WTC11 (cell line): ENCODE measurements at regions not wholly inside any gene's neighbourhood (a gene's known extent, or its start where the extent isn't known, plus 50 kb on each side); places are given as distances from the start of the nearest gene placed in this dataset.

Experiments
- ATAC-seq: fragments of 200-7000 bp; cut with Tn5 transposase; 2 replicates; pipeline ENCODE4 v1.10.0; 2021; ENCODE audit warnings: mild to moderate bottlenecking, moderate library complexity
- CTCF ChIA-PET: fragments of 300-600 bp; sonication (Branson Sonifier 250); formaldehyde crosslinking; loops from one replicate; lab custom pipeline; 2021; ENCODE audit warnings: antibody characterized with exemption; lab: Charles Lee
- POLR2A ChIA-PET: fragments of 350-600 bp; sonication (Branson Sonifier 250); formaldehyde crosslinking; loops from one replicate; lab custom pipeline; 2021; ENCODE audit warnings: antibody characterized with exemption; lab: Charles Lee
- DNase-seq: peaks from one replicate; pipeline ENCODE4 v3.0.0; 2021; ENCODE audit warnings: low spot score
- H3K27ac Mint-ChIP-seq: 2 replicates; pipeline ENCODE4 v1.8.0; 2021; ENCODE audit warnings: mixed read lengths
- H3K27me3 Mint-ChIP-seq: 2 replicates; pipeline ENCODE4 v1.8.0; 2021; ENCODE audit warnings: low read depth, mild to moderate bottlenecking, moderate library complexity, mixed read lengths
- H3K36me3 Mint-ChIP-seq: 2 replicates; pipeline ENCODE4 v1.8.0; 2021; ENCODE audit warnings: mixed read lengths
- H3K4me1 Mint-ChIP-seq: 2 replicates; pipeline ENCODE4 v1.8.0; 2022; ENCODE audit warnings: mixed read lengths
- H3K4me3 Mint-ChIP-seq: 2 replicates; pipeline ENCODE4 v1.8.0; 2021; ENCODE audit warnings: mild to moderate bottlenecking, moderate library complexity, mixed read lengths
- H3K9me3 Mint-ChIP-seq: 2 replicates; pipeline ENCODE4 v1.8.0; 2021; ENCODE audit warnings: mixed read lengths
- ATF1 ChIP-seq: sonication (generic); formaldehyde crosslinking; IDR thresholded peaks from 2 replicates; pipeline ENCODE4 v1.8.1; 2023; ENCODE audit warnings: mild to moderate bottlenecking, moderate library complexity, missing genetic modification reagents
- ATF6 ChIP-seq: sonication (generic); formaldehyde crosslinking; IDR thresholded peaks from 2 replicates; pipeline ENCODE4 v1.8.1; 2023; ENCODE audit warnings: mild to moderate bottlenecking, missing genetic modification reagents
- CBFB ChIP-seq: sonication (generic); formaldehyde crosslinking; IDR thresholded peaks from 2 replicates; pipeline ENCODE4 v1.8.1; 2022; ENCODE audit warnings: mild to moderate bottlenecking, low read depth, missing genetic modification reagents
- CTCF ChIP-seq: fragments of 200-600 bp; IDR thresholded peaks from 2 replicates; pipeline ENCODE4 v1.8.0; 2022; ENCODE audit warnings: antibody characterized with exemption
- ESRRA ChIP-seq: sonication (generic); formaldehyde crosslinking; IDR thresholded peaks from 2 replicates; pipeline ENCODE4 v1.8.1; 2022; ENCODE audit warnings: mild to moderate bottlenecking, missing genetic modification reagents, borderline replicate concordance
- IRF2 ChIP-seq: sonication (generic); formaldehyde crosslinking; IDR thresholded peaks from 2 replicates; pipeline ENCODE4 v1.8.0; 2022; ENCODE audit warnings: low read depth, missing genetic modification reagents, borderline replicate concordance
- JAZF1 ChIP-seq: fragments of 250-450 bp; sonication (Bioruptor Pico); IDR thresholded peaks from 2 replicates; pipeline ENCODE4 v1.9.0; 2021; ENCODE audit warnings: moderate library complexity, mild to moderate bottlenecking, inconsistent platforms
- JUN ChIP-seq: sonication (generic); formaldehyde crosslinking; IDR thresholded peaks from 2 replicates; pipeline ENCODE4 v1.8.0; 2023; ENCODE audit warnings: mild to moderate bottlenecking, missing genetic modification reagents
- KAT7 ChIP-seq: sonication (generic); formaldehyde crosslinking; IDR thresholded peaks from 2 replicates; pipeline ENCODE4 v1.8.1; 2023; ENCODE audit warnings: missing genetic modification reagents, mild to moderate bottlenecking, borderline replicate concordance
- MAX ChIP-seq: sonication (generic); formaldehyde crosslinking; IDR thresholded peaks from 2 replicates; pipeline ENCODE4 v1.8.0; 2022; ENCODE audit warnings: mild to moderate bottlenecking, missing genetic modification reagents
- MLX ChIP-seq: sonication (generic); formaldehyde crosslinking; IDR thresholded peaks from 2 replicates; pipeline ENCODE4 v1.8.1; 2023; ENCODE audit warnings: mild to moderate bottlenecking, missing genetic modification reagents, moderate library complexity
- MYBL2 ChIP-seq: sonication (generic); formaldehyde crosslinking; IDR thresholded peaks from 2 replicates; pipeline ENCODE4 v1.8.1; 2023; ENCODE audit warnings: mild to moderate bottlenecking, moderate library complexity, missing genetic modification reagents
- NFE2L1 ChIP-seq: sonication (generic); formaldehyde crosslinking; IDR thresholded peaks from 2 replicates; pipeline ENCODE4 v1.8.1; 2023; ENCODE audit warnings: missing genetic modification reagents
- PREB ChIP-seq: sonication (generic); formaldehyde crosslinking; IDR thresholded peaks from 2 replicates; pipeline ENCODE4 v1.8.1; 2022; ENCODE audit warnings: mild to moderate bottlenecking, missing genetic modification reagents, moderate library complexity, borderline replicate concordance
- PRRX2 ChIP-seq: fragments of 250-450 bp; sonication (Bioruptor Pico); IDR thresholded peaks from 2 replicates; pipeline ENCODE4 v1.8.0; 2021; ENCODE audit warnings: mild to moderate bottlenecking
- RORB ChIP-seq: fragments of 250-450 bp; sonication (Bioruptor Pico); IDR thresholded peaks from 2 replicates; pipeline ENCODE4 v1.9.0; 2021; ENCODE audit warnings: mild to moderate bottlenecking
- SMAD3 ChIP-seq: sonication (generic); formaldehyde crosslinking; IDR thresholded peaks from 2 replicates; pipeline ENCODE4 v1.8.0; 2022; ENCODE audit warnings: missing genetic modification reagents, mild to moderate bottlenecking, borderline replicate concordance
- SMAD4 ChIP-seq: sonication (generic); formaldehyde crosslinking; IDR thresholded peaks from 2 replicates; pipeline ENCODE4 v1.8.0; 2022; ENCODE audit warnings: mild to moderate bottlenecking, missing genetic modification reagents
- SOX15 ChIP-seq: fragments of 250-450 bp; sonication (Bioruptor Pico); IDR thresholded peaks from 2 replicates; pipeline ENCODE4 v1.9.0; 2021; ENCODE audit warnings: mild to moderate bottlenecking
- TEAD1 ChIP-seq: sonication (generic); formaldehyde crosslinking; IDR thresholded peaks from 2 replicates; pipeline ENCODE4 v1.8.0; 2022; ENCODE audit warnings: mild to moderate bottlenecking, missing genetic modification reagents
- ZBTB21 ChIP-seq: sonication (generic); formaldehyde crosslinking; IDR thresholded peaks from 2 replicates; pipeline ENCODE4 v1.8.1; 2023; ENCODE audit warnings: mild to moderate bottlenecking, missing genetic modification reagents, borderline replicate concordance
- ZMAT4 ChIP-seq: fragments of 250-450 bp; sonication (Bioruptor Pico); IDR thresholded peaks from 2 replicates; pipeline ENCODE4 v1.9.0; 2021; ENCODE audit warnings: mild to moderate bottlenecking
- ZNF138 ChIP-seq: sonication (generic); formaldehyde crosslinking; conservative IDR thresholded peaks from 2 replicates; pipeline ENCODE4 v1.8.1; 2022; ENCODE audit warnings: mild to moderate bottlenecking, moderate library complexity, missing genetic modification reagents
- ZNF396 ChIP-seq: fragments of 250-450 bp; sonication (Bioruptor Pico); IDR thresholded peaks from 2 replicates; pipeline ENCODE4 v1.8.0; 2021; ENCODE audit warnings: mild to moderate bottlenecking, moderate library complexity, borderline replicate concordance
- ZNF423 ChIP-seq: fragments of 250-450 bp; sonication (Bioruptor Pico); IDR thresholded peaks from 2 replicates; pipeline ENCODE4 v2.1.2; 2022; ENCODE audit warnings: mild to moderate bottlenecking, moderate library complexity
- ZSCAN18 ChIP-seq: fragments of 250-450 bp; sonication (Bioruptor Pico); IDR thresholded peaks from 2 replicates; pipeline ENCODE4 v2.1.2; 2022; ENCODE audit warnings: mild to moderate bottlenecking, moderate library complexity
- TF ChIP-seq, protein P1 (sequence below): fragments of 250-450 bp; sonication (Bioruptor Pico); IDR thresholded peaks from 2 replicates; pipeline ENCODE4 v1.9.0; 2021; ENCODE audit warnings: moderate library complexity, mild to moderate bottlenecking, inconsistent platforms, borderline replicate concordance
- TF ChIP-seq, protein P2 (sequence below): sonication (generic); formaldehyde crosslinking; IDR thresholded peaks from 2 replicates; pipeline ENCODE4 v1.8.1; 2023; ENCODE audit warnings: mild to moderate bottlenecking, missing genetic modification reagents

- POLR2A ChIA-PET, result no interaction called here
- H3K4me3 Mint-ChIP-seq, result no peak overlapping the region
These were observed 119.9 kb upstream of the DNAH14 start for GRCh38 chr1:224809613-224810012.

GRCh38 chr1:224811564-224811963, 117.9 kb upstream of the DNAH14 start:
- DNase-seq (no peak), ATAC-seq (no peak)
- no peak for TF ChIP-seq PRRX2
- TF ChIP-seq SMAD3 (CRISPR knock-in tag), result no peak
- TF ChIP-seq PREB (CRISPR knock-in tag), result no peak
- no peak for TF ChIP-seq RORB (CRISPR knock-in tag)
- no peak for TF ChIP-seq MAX (CRISPR knock-in tag)
- no peak for TF ChIP-seq TEAD1 (CRISPR knock-in tag)
- TF ChIP-seq KAT7 (CRISPR knock-in tag), result no peak
- no peak for TF ChIP-seq JUN (CRISPR knock-in tag)
- TF ChIP-seq MLX (CRISPR knock-in tag), result no peak
- no peak for TF ChIP-seq MYBL2 (CRISPR knock-in tag)
- no peak for TF ChIP-seq ZNF423 (CRISPR knock-in tag)
- TF ChIP-seq ZMAT4 (CRISPR knock-in tag), result no peak
- TF ChIP-seq ZSCAN18 (CRISPR knock-in tag), result no peak
- no peak for TF ChIP-seq IRF2
- TF ChIP-seq NFE2L1 (CRISPR knock-in tag), result no peak
- TF ChIP-seq ZNF396 (CRISPR knock-in tag), result no peak
- TF ChIP-seq ATF6 (CRISPR knock-in tag), result no peak
- ChIA-PET POLR2A (no interaction called here), CTCF (no interaction called here)
- H3K4me1 Mint-ChIP-seq, result 0 out of 2 replicates have a peak, but pooled peaks cover under 1% of the 10 kb centered on the region
- peaks cover 63% of the 10 kb centered on the region for H3K9me3 Mint-ChIP-seq
- H3K4me3 Mint-ChIP-seq, result no peak overlapping the region
- no peak overlapping the region for H3K27ac Mint-ChIP-seq
- H3K36me3 Mint-ChIP-seq, result peaks cover 23% of the 10 kb centered on the region
- no peaks in the 10 kb centered on the region; the same call in 1 of the 2 replicates for H3K27me3 Mint-ChIP-seq

More at GRCh38 chr1:224809613-224810012, 119.9 kb upstream of the DNAH14 start:
- Mint-ChIP-seq H3K9me3 (peaks cover 48% of the 10 kb centered on the region), H3K27ac (no peak overlapping the region)
- ATAC-seq, result no peak
- TF ChIP-seq SOX15 (CRISPR knock-in tag) (no peak), JAZF1 (CRISPR knock-in tag) (no peak), NFE2L1 (CRISPR knock-in tag) (no peak), ATF1 (CRISPR knock-in tag) (no peak), CBFB (no peak), CTCF (no peak), SMAD4 (CRISPR knock-in tag) (no peak), ESRRA (CRISPR knock-in tag) (no peak), ZNF138 (CRISPR knock-in tag) (no peak), ZBTB21 (no peak)
- TF ChIP-seq, protein P1, sequence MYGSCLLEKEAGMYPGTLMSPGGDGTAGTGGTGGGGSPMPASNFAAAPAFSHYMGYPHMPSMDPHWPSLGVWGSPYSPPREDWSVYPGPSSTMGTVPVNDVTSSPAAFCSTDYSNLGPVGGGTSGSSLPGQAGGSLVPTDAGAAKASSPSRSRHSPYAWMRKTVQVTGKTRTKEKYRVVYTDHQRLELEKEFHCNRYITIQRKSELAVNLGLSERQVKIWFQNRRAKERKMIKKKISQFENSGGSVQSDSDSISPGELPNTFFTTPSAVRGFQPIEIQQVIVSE (CRISPR knock-in tag), result no peak
- TF ChIP-seq, protein P2, sequence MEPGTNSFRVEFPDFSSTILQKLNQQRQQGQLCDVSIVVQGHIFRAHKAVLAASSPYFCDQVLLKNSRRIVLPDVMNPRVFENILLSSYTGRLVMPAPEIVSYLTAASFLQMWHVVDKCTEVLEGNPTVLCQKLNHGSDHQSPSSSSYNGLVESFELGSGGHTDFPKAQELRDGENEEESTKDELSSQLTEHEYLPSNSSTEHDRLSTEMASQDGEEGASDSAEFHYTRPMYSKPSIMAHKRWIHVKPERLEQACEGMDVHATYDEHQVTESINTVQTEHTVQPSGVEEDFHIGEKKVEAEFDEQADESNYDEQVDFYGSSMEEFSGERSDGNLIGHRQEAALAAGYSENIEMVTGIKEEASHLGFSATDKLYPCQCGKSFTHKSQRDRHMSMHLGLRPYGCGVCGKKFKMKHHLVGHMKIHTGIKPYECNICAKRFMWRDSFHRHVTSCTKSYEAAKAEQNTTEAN (CRISPR knock-in tag), result no peak
- TF ChIP-seq, all 79 proteins: peak for 0
- no peak for DNase-seq
- no peaks in the 10 kb centered on the region; the same call in 1 of the 2 replicates for H3K27me3 Mint-ChIP-seq
- CTCF ChIA-PET, result no interaction called here
- peaks cover 20% of the 10 kb centered on the region for H3K36me3 Mint-ChIP-seq
- no peaks in the 10 kb centered on the region for H3K4me1 Mint-ChIP-seq
